Liver (tissue), 8 donors: ENCODE measurements at regions not wholly inside any gene's neighbourhood (a gene's known extent, or its start where the extent isn't known, plus 50 kb on each side); places are given as distances from the start of the nearest gene placed in this dataset.

Source experiments
- DNase-seq: peaks from one replicate; pipeline ENCODE4 v3.0.0-alpha.2; 2017; ENCODE audit warnings: low spot score
- H3K27ac ChIP-seq, 2 donors: one replicate each; pipeline ENCODE4 v1.7.0; 2013; ENCODE audit warnings: inconsistent platforms in 2 of 2, low read length in 2 of 2, control low read depth in 1 of 2, low read depth in 1 of 2, mild to moderate bottlenecking in 1 of 2
- H3K27me3 ChIP-seq, 4 donors: one replicate each; pipeline versions ENCODE4 v1.6.1 to v1.7.0; 2013; ENCODE audit warnings: low read length in 3 of 4, inconsistent platforms in 1 of 4, mild to moderate bottlenecking in 1 of 4, moderate library complexity in 1 of 4; ENCODE audit not compliant: control insufficient read depth in 4 of 4, insufficient read depth in 4 of 4
- H3K36me3 ChIP-seq, 4 donors: one replicate each; pipeline versions ENCODE4 v1.6.1 to v1.7.0; 2013; ENCODE audit warnings: low read length in 3 of 4, mild to moderate bottlenecking in 3 of 4, low read depth in 1 of 4, moderate library complexity in 1 of 4; ENCODE audit not compliant: control insufficient read depth in 4 of 4, insufficient read depth in 3 of 4
- H3K4me1 ChIP-seq, 4 donors: one replicate each; pipeline versions ENCODE4 v1.6.1 to v1.7.0; 2013; ENCODE audit warnings: low read length in 3 of 4, mild to moderate bottlenecking in 3 of 4, moderate library complexity in 1 of 4; ENCODE audit not compliant: control insufficient read depth in 4 of 4, insufficient read depth in 4 of 4
- H3K4me3 ChIP-seq, 3 donors: one replicate each; pipeline versions ENCODE4 v1.6.1 to v1.7.0; 2013; ENCODE audit warnings: low read length in 3 of 3, control low read depth in 1 of 3, low read depth in 1 of 3, mild to moderate bottlenecking in 1 of 3
- H3K9ac ChIP-seq, 2 donors: one replicate each; pipeline ENCODE4 v1.7.0; 2013; ENCODE audit warnings: low read length in 2 of 2, mild to moderate bottlenecking in 2 of 2, moderate library complexity in 2 of 2, control low read depth in 1 of 2, low read depth in 1 of 2
- H3K9me3 ChIP-seq, 4 donors: one replicate each; pipeline versions ENCODE4 v1.6.1 to v1.7.0; 2013; ENCODE audit warnings: low read length in 3 of 4; ENCODE audit not compliant: control insufficient read depth in 4 of 4
- EGR1 ChIP-seq, 2 donors: IDR thresholded peaks; 2 replicates each; pipeline ENCODE4 v1.6.1; 2016 to 2018; ENCODE audit warnings: antibody characterized with exemption in 2 of 2, low read depth in 2 of 2
- FOXA1 ChIP-seq: IDR thresholded peaks from 2 replicates; pipeline ENCODE4 v1.6.1; 2016; ENCODE audit warnings: antibody characterized with exemption
- FOXA2 ChIP-seq: IDR thresholded peaks from 2 replicates; pipeline ENCODE4 v1.6.1; 2016; ENCODE audit warnings: antibody characterized with exemption
- HNF4A ChIP-seq, 2 donors: conservative IDR thresholded peaks; 2 replicates each; pipeline ENCODE4 v1.6.1; 2016; ENCODE audit warnings: antibody characterized with exemption in 2 of 2, mild to moderate bottlenecking in 2 of 2
- HNF4G ChIP-seq: IDR thresholded peaks from 2 replicates; pipeline ENCODE4 v1.6.1; 2016; ENCODE audit warnings: antibody characterized with exemption
- JUND ChIP-seq, 2 donors: IDR thresholded peaks; 2 replicates each; pipeline ENCODE4 v1.6.1; 2016; ENCODE audit warnings: antibody characterized with exemption in 2 of 2
- NR2F2 ChIP-seq: IDR thresholded peaks from 2 replicates; pipeline ENCODE4 v1.6.1; 2016; ENCODE audit warnings: antibody characterized with exemption
- RAD21 ChIP-seq, 2 donors: IDR thresholded peaks; 2 replicates each; pipeline ENCODE4 v1.6.1; 2016; ENCODE audit warnings: antibody characterized with exemption in 2 of 2, mild to moderate bottlenecking in 2 of 2
- RXRA ChIP-seq, 2 donors: IDR thresholded peaks; 2 replicates each; pipeline ENCODE4 v1.6.1; 2017 to 2018; ENCODE audit warnings: antibody characterized with exemption in 2 of 2, mild to moderate bottlenecking in 1 of 2
- SP1 ChIP-seq: IDR thresholded peaks from 2 replicates; pipeline ENCODE4 v1.6.1; 2018; ENCODE audit warnings: antibody characterized with exemption, mild to moderate bottlenecking
- TAF1 ChIP-seq: conservative IDR thresholded peaks from 2 replicates; pipeline ENCODE4 v1.6.1; 2016; ENCODE audit warnings: antibody characterized with exemption, mild to moderate bottlenecking
- YY1 ChIP-seq: IDR thresholded peaks from 2 replicates; pipeline ENCODE4 v1.6.1; 2016; ENCODE audit warnings: antibody characterized with exemption, mild to moderate bottlenecking
- ZBTB33 ChIP-seq: IDR thresholded peaks from 2 replicates; pipeline ENCODE4 v1.6.1; 2016; ENCODE audit warnings: antibody characterized with exemption
- WGBS: extraction: QIAGEN DNeasy Blood & Tissue Kit; methylation state at CpG from one replicate; pipeline ENCODE4 v1.1.7; 2013; 5-methylcytosine and 5-hydroxymethylcytosine counted together
- TF ChIP-seq, protein P1 (sequence below): IDR thresholded peaks from 2 replicates; pipeline ENCODE4 v1.6.1; 2016; ENCODE audit warnings: antibody characterized with exemption
- TF ChIP-seq, protein P2 (sequence below): IDR thresholded peaks from 2 replicates; pipeline ENCODE4 v1.6.1; 2016; ENCODE audit warnings: antibody characterized with exemption
- TF ChIP-seq, protein P3 (sequence below): fragments of 150-350 bp; IDR thresholded peaks from 2 replicates; pipeline ENCODE4 v1.5.1; 2017; ENCODE audit warnings: improper control_type of control experiment, low read depth, low read length; ENCODE audit not compliant: missing input control
- donor health status: healthy.
- donor health status: healthy.
- donor health status: healthy.
- donor health status: healthy.
- donor health status: healthy.

- no peak for TF ChIP-seq ZBTB33
These were observed 92.8 kb upstream of the TMCC3 start (continued) for GRCh38 chr12:94743174-94743573.

DNA sequence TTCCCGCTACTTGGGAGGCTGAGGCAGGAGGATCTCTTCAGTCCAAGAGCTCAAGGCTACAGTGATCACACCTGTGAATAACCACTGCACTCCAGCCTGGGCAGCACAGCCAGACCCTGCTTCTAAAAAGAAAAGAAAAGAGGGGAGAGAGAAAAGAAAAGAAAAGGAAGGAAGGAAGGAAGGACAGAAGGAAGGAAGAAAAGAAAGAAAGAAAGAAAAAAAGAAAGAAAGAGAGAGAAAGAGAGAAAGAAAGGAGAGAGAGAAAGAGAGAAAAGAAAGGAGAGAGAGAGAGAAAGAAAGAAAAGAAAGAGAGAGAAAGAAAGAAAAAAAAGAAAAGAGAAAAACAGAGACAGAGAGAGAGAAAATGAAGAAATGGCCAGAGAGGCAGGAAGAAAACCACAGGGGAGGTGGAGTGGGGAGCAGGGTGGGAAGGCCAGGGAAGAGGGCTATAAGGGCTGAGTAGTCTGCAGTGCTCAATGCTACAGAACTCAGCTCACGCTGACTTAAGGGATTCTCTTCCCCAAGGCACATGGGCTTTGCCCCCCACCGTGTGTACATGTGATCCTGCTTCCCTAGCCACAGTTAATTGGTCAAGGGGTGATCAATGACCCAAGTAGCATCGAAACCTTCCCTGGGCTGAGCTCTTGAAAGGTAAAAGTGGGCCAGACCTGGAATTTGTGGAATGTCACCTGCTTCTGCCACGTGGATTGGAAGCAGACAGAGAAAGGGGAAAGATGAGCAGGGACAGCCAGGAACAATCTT lies 90.4 kb upstream of the TMCC3 start:
- Histone ChIP-seq H3K27me3 (peaks cover 0 to 2% (median 0%) of the 10 kb centered on the region in 4 donors), H3K9me3 (no peaks in the 10 kb centered on the region), H3K4me1 (no peaks in the 10 kb centered on the region), H3K36me3 (no peaks in the 10 kb centered on the region), H3K9ac (no peak overlapping the region), H3K4me3 (no peak overlapping the region), H3K27ac (no peak overlapping the region)
- DNase-seq: no peak
- WGBS: 59% methylated on average over 5 of the region's 5 CpGs
- TF ChIP-seq, protein P1, sequence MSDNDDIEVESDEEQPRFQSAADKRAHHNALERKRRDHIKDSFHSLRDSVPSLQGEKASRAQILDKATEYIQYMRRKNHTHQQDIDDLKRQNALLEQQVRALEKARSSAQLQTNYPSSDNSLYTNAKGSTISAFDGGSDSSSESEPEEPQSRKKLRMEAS: no peak
- TF ChIP-seq SP1 (no peak), NR2F2 (no peak), HNF4G (no peak), EGR1 (IDR thresholded peaks at IDR 0.05; ENCODE audit: low read depth in 2 of 2) (no peak), ZBTB33 (no peak), HNF4A (conservative IDR thresholded peaks at IDR 0.05) (no peak), FOXA2 (no peak), RXRA (IDR thresholded peaks at IDR 0.05) (no peak), YY1 (no peak), FOXA1 (no peak), RAD21 (IDR thresholded peaks at IDR 0.05) (no peak), JUND (IDR thresholded peaks at IDR 0.05) (no peak)
- TF ChIP-seq, protein P2, sequence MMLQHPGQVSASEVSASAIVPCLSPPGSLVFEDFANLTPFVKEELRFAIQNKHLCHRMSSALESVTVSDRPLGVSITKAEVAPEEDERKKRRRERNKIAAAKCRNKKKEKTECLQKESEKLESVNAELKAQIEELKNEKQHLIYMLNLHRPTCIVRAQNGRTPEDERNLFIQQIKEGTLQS: no peak
- TF ChIP-seq, protein P3, sequence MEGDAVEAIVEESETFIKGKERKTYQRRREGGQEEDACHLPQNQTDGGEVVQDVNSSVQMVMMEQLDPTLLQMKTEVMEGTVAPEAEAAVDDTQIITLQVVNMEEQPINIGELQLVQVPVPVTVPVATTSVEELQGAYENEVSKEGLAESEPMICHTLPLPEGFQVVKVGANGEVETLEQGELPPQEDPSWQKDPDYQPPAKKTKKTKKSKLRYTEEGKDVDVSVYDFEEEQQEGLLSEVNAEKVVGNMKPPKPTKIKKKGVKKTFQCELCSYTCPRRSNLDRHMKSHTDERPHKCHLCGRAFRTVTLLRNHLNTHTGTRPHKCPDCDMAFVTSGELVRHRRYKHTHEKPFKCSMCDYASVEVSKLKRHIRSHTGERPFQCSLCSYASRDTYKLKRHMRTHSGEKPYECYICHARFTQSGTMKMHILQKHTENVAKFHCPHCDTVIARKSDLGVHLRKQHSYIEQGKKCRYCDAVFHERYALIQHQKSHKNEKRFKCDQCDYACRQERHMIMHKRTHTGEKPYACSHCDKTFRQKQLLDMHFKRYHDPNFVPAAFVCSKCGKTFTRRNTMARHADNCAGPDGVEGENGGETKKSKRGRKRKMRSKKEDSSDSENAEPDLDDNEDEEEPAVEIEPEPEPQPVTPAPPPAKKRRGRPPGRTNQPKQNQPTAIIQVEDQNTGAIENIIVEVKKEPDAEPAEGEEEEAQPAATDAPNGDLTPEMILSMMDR: no peak

DNA sequence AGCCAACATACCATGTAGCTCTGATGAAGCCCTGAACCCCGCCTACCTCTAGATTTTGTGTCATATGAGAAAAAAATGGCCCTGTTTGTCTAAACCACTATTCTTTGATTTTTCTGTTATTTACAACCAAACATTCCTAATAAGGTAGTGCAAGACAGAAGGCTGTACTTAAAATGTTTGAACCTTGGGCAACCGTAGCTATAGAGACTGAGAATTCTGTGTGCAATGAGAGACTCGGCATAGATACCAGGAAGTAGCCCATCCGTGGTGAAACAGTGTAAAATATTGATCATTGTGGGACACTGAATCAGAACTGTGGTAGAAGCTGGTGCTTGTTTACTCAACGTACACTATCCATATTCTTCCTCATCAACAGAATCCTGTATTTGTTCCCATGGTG lies 86.5 kb upstream of the TMCC3 start:
- WGBS: 86% methylated on average over 5 of the region's 5 CpGs
- no peak overlapping the region for H3K27ac ChIP-seq
- no peaks in the 10 kb centered on the region for H3K36me3 ChIP-seq
- H3K9me3 ChIP-seq: no peaks in the 10 kb centered on the region
- no peaks in the 10 kb centered on the region for H3K4me1 ChIP-seq
- no peak overlapping the region for H3K4me3 ChIP-seq
- TF ChIP-seq ZBTB33 (no peak), FOXA1 (no peak), JUND (IDR thresholded peaks at IDR 0.05) (no peak), HNF4A (conservative IDR thresholded peaks at IDR 0.05) (no peak), HNF4G (no peak), TAF1 (no peak)
- TF ChIP-seq, protein P3: no peak
- DNase-seq: no peak
- H3K9ac ChIP-seq: no peak overlapping the region
- H3K27me3 ChIP-seq: no peaks in the 10 kb centered on the region
